HG03378 (cell line): ENCODE measurements at regions not wholly inside any gene's neighbourhood (a gene's known extent, or its start where the extent isn't known, plus 50 kb on each side); places are given as distances from the start of the nearest gene placed in this dataset.
A peak's percentile ranks its signal among the peaks of the same experiment; 100 is the strongest.
"Not testable (repeated sequence)": the region's sequence is repeated elsewhere in the genome, so short reads cannot be mapped to it uniquely, and the experiment has no call there.

Experiments used
- ATAC-seq: cut with Tn5 transposase; IDR thresholded peaks from one replicate; pipeline ENCODE4 v1.9.1; 2021; ENCODE audit warnings: mild to moderate bottlenecking, moderate library complexity; ENCODE audit not compliant: unreplicated experiment

DNA sequence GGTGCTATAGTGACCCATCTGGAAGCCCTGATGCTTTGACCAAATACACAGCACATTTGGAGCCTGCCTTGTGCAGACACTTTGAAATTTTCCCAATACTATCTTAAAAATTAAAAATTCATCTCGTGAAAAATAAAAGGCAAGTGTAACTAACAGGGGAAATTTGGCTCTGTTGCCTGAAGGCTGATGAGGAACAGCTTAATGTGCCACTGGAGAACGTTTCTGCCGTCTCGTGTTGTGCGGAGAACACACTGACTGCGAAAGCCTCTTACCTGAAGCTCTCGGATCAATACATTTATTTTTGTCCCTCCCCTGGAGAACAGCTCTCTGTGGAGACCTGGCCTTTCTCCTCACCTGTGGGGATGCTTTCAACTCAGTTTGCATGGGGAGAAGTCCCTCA lies 77.2 kb upstream of the CHST15 start:
- ATAC-seq: no peak

DNA sequence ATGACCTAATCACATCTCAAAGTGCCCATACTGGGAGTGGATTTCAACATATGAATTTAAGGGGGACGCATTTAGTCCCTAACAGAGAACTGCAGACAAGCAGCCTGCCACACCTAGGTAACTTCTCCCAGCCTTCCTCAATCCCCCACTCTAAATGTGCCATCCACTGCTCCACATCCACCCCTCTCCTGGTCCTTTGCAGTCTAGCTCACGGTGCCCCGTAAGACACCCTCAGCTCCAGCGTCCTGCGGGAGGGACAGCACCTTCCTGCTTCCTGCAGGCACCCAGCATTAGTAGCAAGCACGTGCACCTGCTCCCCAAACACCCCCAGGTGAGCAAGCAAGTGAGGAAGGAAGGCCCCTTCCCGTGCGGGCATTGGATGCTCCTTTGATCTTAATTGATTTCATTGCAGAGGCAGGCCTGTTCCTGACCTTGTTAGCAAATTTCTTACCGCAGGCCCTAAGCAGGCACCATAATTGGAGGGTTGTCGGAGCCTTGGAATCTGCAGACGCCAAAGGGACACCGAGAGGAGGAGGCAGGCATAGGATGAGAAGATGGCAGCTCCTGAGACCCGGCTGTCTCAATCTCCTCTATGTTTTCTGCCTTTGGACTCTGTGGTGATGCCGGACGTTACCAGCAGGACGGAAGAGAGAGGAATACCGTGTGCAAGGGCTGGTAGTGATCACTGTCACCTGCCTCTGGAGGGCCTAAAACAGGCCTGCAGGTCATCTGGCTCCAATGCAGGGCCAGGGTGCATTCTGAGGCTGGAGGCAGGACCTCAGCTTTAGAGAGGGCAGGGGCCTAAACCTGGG lies 75.8 kb upstream of the CHST15 start:
- ATAC-seq: no peak

DNA sequence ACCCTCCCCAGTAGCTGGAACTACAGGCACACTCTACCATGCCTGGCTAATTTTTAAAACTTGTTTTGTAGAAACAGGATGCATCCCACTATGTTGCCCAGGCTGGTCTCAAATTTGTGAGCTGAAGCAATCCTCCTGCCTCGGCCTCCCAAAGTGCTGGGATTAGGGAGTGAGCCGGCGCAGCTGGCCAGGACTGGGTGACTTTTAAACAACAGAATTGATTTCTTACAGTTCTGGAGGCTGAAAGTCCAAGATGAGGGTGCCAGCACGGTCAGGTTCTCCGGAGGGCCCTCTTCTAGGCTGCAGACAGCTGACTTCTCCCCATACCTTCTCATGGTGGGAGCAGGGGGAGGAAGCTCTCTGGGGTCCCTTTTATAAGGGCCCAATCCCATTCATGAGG lies 75.2 kb upstream of the CHST15 start:
- no peak for ATAC-seq

DNA sequence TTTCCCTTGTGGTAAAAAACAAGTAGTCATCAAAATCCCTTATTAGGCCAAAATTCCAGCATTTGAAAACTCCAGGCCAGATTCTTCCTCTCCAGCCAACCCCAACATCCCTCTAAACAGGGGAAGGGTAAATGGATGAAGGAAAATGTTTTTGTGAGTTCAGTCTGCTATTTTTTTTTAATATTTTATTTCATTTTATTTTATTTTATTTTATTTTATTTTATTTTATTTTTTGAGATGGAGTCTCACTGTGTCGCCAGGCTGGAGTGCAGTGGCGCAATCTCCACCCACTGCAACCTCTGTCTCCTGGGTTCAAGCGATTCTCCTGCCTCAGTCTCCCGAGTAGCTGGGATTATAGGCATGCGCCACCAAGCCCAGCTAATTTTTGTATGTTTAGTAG lies 74.5 kb upstream of the CHST15 start:
- ATAC-seq: not testable (repeated sequence)

DNA sequence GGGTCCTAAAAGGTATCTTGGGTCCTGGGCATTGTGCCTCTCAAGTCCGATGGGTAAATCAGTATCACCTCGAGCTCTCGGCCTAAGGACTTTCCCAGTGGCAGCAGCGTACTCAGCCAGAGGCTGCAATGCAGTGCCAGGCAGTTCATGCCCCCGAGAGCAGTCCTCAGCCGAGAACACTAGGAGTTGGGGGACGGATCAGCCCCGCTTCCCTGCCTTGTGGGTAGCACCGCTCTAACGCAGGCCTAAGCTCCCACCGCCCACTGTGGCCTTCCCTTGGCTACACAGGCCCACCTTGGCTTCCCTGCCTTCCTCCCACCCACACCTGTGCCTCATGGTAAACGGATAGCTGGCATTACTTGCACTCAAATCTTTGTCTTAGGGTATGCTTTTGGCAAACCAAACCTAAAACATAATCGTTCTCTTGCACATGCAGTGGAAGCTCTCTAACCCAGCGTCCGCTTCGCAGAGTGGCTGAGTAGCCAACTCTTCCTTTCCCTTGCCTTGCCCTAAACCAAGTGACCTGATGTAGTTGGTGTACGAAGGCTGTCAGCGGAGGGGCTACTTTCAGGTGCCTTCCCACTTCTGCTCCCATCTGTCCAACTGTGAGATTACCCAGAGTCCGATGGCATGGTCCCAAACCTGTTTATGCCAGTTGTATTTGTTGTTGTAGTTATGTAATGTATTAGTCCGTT lies 73.2 kb upstream of the CHST15 start:
- no peak for ATAC-seq

DNA sequence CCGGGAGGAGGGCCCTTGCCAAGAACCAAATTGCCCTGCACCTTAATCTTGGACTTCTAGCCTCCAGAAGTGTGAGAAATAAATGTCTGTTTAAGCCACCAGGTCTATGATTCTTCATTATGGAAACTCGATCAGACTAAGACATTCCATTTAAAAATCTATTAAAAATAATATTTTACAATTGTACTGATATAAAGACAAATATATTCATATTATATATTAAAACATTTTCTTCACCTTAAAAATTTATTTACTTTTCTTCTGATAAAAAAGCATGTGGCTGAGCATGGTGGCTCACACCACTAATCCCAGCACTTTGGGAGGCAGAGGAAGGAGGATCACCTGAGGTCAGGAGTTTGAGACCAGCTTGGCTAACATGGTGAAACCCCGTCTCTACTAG lies 72.4 kb upstream of the CHST15 start:
- no peak for ATAC-seq

DNA sequence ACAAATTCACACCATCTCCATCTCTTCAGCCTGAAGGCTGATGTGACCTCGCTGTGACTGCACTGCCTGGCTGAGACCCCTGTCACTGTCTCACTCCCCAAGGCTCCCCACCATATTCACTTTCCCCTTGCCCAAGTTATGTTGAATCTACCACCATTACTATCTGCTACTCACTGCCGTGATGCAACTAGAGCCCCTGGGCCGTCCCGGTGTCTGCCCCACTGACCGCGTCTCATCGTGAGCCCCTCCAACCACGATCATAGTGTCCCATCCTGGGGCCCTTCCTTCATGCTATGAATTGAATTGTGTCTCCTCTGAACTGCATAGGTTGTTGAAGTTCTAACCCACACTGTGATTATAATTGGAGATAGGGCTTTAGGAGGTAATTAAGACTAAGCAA lies 71.9 kb upstream of the CHST15 start:
- ATAC-seq: no peak

DNA sequence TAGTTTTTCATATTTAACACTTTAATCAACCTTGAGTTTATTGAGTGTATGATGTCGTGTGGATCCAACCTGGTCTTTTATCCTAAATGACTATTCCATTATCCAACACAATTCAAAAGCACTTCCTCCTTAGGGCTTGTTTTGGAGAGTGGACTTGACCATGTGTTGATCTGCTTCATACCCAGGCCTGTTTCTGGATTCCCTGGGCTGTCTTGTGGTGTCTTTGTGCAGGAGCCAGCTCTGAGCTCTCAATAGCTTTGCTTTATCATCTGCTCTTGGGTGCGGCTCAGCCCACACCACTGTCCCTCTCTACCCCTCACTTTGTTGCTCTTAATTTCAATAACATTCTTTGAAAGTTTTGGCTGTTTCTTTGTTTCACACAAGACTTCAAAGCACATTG lies 70.9 kb upstream of the CHST15 start:
- no peak for ATAC-seq

DNA sequence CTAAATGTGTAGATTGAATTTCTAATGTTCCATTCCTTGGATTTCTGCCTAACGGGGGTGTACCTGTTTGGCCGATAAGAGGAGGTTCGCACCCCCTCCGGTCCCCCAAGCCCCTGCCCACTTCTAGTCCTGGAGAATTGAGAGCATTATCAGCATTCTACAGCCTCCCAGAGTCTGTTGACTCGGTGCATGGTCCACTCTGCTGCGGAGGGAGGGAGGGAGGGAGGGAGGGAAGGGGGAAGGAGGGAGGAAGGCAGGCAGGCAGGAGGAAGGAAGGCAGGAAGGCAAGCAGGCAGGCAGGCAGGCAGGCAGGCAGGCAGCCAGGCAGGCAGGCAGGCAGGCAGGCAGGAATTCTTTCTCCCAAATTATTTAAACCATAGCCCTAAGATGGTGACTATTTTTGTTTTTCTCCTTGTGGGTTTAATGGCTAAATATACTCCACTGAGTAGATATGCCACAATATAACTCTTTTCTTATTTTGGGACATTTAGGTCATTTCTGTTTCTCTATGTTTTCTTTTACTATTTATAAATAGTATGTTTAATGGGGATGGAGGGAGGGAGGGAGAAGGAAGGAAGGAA lies 69.5 kb upstream of the CHST15 start:
- ATAC-seq: no peak

DNA sequence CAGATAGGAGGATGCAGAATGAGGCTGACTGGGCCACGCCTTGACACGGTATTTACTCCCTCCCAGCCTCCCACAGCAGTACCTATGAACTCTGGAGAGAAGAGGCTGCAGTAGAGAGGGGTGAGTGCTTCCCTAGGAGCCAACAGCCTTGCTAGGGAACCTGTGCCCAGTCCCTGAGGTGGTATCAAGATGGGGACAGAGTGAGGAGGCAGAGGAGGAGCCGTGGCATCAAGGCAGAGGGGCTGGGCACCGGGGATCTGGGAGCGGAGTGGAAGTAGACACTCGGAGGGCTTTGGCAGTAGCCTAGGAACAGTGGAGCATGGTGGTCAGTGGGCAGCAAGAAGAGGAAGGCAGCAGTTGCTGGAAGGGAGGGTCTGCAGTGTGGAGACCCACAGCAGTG lies 68.7 kb upstream of the CHST15 start:
- ATAC-seq: no peak

DNA sequence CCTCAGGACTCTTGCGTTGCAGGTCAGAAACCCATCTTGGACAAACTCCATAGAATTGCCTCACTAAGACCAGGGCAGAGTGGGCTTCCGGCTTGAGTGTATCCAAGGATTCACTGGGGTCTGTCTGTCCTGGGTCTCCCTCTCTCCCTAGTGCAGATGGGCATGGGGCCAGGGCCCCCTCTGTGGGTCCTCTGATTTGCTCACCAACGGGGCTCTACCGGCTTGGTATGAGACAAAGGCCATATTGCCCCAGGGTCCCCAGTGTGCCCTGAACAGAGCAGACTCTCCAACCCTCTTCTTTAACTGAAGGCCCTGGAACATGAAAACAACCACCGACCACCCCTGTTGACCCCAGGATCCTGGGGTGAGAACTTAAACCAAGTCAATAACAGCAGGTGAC lies 68.2 kb upstream of the CHST15 start:
- no peak for ATAC-seq

DNA sequence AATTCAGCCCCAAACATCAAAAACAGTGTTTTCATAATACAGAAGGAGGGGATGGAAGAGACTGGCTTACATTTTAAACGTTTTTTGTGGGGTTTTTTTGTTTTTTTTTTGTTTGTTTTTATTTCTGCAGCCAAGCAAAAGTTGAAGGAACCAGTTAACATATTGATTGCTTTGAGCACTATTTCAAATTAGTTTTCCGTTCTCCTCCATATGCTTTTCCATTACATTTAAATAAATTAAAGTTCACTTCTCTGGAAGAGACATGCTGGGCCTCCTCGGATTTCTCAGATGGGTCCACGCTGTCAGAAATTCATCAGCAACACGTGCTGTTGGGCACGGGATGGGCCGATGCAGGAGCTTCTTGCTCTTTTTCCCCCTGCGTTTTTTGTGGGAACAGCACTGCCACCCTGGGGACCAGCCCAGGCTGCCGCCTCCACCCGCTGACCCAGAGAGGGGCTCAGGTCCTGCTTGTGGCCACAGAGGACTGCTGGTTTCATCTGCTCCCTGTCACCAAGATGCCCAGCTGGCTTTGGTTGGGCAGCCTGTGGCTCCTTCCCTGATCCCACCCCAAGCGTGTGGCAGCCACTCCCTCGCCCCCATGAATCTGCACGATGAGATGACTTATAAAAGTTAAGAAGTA lies 67.7 kb upstream of the CHST15 start:
- no peak for ATAC-seq

DNA sequence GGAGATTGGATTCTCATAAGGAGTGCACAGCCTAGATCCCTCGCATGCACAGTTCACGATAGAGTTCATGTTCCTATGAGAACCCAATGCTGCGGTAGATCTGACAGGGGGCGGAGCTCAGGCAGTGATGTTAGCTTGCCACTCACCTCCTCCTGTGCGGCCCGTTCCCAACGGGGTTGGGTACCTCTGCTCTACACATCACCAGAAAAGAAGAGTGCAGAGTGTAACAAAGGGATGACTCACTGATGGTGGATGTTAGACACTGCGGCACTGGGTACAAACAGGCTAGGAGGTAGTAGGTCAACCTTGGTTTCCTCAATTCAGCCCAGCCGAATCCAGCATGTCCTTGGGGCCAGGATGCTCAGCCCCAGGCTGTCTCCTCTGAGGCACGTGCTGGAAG lies 66.8 kb upstream of the CHST15 start:
- ATAC-seq: no peak

DNA sequence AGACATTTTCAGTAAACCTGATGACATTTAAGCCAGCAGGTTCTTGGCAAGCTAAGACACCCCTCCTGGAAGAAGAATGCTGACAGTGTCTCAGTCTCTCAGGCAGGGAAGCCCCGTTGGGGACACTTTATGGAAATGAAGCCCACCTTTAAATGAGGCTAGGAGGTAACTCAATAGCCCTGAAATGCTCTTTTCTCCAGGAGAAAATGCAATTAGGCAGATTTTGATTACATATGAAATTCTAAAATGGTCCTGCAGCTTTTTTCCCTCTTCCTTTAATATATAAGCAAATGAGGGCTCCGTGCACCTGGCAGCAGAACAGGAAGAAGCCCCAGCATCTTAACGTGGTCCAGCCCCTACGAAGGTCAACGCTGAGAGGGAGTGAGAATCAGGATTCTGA lies 65.8 kb upstream of the CHST15 start:
- no peak for ATAC-seq

DNA sequence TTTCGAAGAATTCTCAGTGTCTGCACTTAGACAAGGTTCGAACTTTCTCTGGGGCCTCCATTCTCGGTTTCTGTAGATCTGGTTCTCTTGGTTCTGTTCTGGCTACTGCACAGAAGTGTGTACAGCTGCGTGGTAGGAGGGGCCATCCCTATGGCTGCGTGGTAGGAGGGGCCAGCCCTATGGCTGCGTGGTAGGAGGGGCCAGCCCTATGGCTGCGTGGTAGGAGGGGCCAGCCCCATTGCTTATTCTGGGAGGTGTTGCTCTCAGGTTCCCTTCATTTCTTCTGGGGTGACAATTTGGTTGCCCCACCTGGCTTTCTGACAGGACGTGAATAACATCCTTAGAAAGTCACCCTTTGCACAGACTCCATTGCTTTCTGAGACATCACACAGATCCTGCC lies 65.2 kb upstream of the CHST15 start:
- ATAC-seq: no peak

DNA sequence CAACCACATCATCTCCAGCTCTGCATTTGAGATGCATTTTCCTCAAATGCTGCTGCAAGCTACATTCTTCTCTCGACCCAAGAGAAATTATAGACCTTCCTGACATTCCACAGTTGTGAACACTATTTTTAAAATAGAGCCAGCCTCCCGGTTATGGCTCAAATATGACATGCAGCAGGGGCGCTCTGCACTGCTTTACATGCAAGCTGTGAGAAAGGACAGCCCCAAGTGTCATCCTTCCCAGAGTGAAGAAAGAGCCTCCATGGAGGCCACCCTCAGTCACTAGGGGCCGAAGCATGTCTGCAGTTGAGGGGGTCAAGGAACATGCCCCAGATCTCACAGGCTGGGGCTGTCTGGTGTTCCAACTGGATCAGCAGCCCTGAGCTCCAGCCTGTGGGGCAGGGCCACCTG lies 63.9 kb upstream of the CHST15 start:
- ATAC-seq: no peak

DNA sequence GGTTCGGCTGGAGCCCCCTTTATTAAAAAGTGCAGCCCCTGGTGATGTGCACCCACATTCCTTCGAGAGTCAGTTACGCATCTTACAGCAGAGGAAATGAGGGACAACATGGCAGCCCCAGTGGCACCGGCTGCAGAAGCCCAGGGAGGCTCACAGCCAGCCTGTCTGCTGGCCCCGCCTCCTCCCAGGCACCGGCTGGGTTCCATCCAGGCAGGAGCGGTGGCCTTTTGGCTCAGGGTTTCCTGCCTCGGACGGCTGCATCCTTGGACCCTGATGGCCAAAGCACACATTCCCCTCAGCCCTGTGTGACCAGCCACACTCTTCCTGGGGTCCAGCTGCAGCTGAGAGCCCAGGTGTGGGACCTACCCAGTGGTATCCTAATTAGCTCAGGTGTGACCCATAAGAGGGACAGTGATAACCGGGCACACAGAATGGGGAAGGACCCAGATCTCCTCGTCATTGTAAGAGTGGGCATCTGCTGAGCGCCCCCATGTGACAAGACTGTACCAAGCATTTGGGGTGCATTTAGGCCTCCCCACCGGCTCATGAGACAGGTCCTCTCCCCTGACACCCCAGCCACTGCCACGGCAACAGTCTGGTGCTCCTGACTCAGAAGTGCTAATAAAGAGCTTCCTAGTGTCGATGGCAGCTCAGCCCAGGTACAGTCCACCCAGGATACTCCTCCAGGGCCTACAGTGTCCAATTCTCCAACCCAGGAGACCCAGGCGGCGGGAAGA lies 63.3 kb upstream of the CHST15 start:
- no peak for ATAC-seq

DNA sequence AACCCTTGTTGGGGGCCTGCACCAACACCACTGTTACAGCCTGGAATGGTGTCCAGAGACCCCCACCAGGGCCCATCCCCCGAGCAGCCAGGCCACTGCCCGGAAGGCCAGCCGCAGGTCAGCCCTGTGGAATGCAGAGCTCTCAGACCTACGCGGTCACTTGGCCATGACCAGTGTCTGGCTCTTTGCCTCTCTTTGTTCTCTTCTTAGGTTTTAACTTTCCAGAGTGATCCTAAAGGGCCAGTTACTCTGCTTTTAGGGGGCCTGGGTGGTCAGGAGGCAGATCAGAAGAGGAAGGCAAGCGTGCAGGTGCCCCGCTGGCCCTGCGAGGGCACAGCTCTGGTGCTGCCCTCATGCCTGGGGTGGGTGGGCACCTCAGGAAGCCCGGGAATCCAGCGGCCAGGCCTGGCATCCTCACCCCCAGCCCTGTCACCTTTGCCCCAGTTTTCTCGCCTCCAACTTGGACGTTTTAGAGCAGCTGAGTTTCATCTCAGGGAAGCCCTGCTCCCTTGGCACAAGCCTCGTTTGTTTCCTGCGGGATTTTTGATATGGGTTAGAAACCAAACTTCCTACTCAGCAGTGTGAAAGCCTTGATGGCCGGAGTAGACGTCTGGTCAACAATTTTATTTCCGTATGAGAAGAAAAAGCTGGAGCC lies 62.5 kb upstream of the CHST15 start:
- no peak for ATAC-seq

DNA sequence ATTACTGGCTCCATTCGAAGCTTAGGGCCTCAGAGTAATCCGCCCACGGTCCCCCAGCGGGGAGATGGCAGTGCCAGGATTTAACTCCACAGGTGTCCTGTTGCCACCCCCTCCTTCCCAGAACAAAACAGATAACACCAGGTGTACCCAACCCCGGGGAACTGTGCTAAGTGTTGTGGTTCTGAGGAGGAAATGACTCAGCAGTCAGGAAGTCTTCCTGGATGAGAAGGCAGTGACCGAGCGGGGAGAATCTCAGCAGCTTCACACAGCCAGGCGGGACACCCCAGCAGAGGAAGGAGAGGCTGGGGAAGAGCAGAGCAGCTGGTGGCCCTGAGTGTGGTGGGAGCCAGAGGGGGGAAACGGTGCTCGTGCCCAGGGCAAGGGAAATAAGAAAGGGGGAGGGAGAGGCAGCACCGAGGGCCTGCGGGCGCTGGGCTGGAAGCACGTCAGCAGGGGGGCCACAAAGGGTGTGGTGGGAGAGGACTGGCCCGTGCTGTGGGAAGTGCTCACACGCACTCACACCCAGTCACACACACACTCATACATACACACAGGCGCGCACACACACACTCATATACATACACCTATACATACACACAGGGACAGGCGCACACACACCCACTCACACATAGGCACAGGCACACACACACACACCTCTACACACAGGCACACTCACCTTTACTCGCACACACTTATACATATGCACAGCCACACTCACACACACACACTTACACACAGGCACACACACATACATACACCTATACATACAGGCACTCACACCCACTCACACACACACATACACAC lies 59.8 kb upstream of the CHST15 start:
- peak; percentile 81 for ATAC-seq
